OCI-LY1 (cell line): ENCODE measurements at regions not wholly inside any gene's neighbourhood (a gene's known extent, or its start where the extent isn't known, plus 50 kb on each side); places are given as distances from the start of the nearest gene placed in this dataset.

Source experiments
- H2AFZ ChIP-seq: fragments of 200-600 bp; sonication (generic), shearing (Covaris generic); 2 replicates; pipeline ENCODE4 v1.6.0; 2014; ENCODE audit warnings: antibody characterized with exemption, mild to moderate bottlenecking, low read length
- H3F3A ChIP-seq: fragments of 200-600 bp; sonication (generic), shearing (Covaris generic); 2 replicates; pipeline ENCODE4 v1.6.0; 2014; ENCODE audit warnings: mild to moderate bottlenecking, antibody characterized with exemption, low read length, moderate library complexity; ENCODE audit not compliant: insufficient read depth
- H3K27ac ChIP-seq: fragments of 200-600 bp; sonication (generic); 2 replicates; pipeline ENCODE4 v1.5.1; 2014; ENCODE audit warnings: low read length, mixed run types, mild to moderate bottlenecking, low read depth; ENCODE audit not compliant: poor library complexity, severe bottlenecking
- H3K27me3 ChIP-seq: fragments of 200-600 bp; sonication (generic); 2 replicates; pipeline ENCODE4 v1.6.0; 2014; ENCODE audit warnings: antibody characterized with exemption, mild to moderate bottlenecking, low read length, moderate library complexity; ENCODE audit not compliant: insufficient read depth
- H3K36me3 ChIP-seq: fragments of 200-600 bp; sonication (generic); 2 replicates; pipeline ENCODE4 v1.6.1; 2014; ENCODE audit warnings: mild to moderate bottlenecking, antibody characterized with exemption, low read length, moderate library complexity, mixed read lengths; ENCODE audit not compliant: insufficient read depth
- H3K4me1 ChIP-seq: fragments of 200-600 bp; sonication (generic); 2 replicates; pipeline ENCODE4 v1.5.1; 2014; ENCODE audit warnings: mild to moderate bottlenecking, low read length, moderate library complexity; ENCODE audit not compliant: insufficient read depth, severe bottlenecking
- H3K4me2 ChIP-seq: fragments of 200-600 bp; sonication (generic), shearing (Covaris generic); 2 replicates; pipeline ENCODE4 v1.6.1; 2014; ENCODE audit warnings: low read length
- H3K4me3 ChIP-seq: fragments of 200-600 bp; sonication (generic); 2 replicates; pipeline ENCODE4 v1.5.1; 2014; ENCODE audit warnings: low read length, low read depth, mild to moderate bottlenecking, mixed read lengths; ENCODE audit not compliant: poor library complexity, severe bottlenecking
- H3K79me2 ChIP-seq: fragments of 200-600 bp; shearing (Covaris generic); 2 replicates; pipeline ENCODE4 v1.6.1; 2016; ENCODE audit warnings: mixed run types, low read length, mixed read lengths; ENCODE audit not compliant: insufficient read depth
- H3K9ac ChIP-seq: fragments of 200-600 bp; sonication (generic), shearing (Covaris generic); 2 replicates; pipeline ENCODE4 v1.6.1; 2014; ENCODE audit warnings: mild to moderate bottlenecking, low read length, mixed read lengths
- H3K9me2 ChIP-seq: fragments of 200-600 bp; sonication (generic), shearing (Covaris generic); 2 replicates; pipeline ENCODE4 v1.6.1; 2014; ENCODE audit warnings: low read depth, mild to moderate bottlenecking, low read length, mixed read lengths
- H3K9me3 ChIP-seq: fragments of 200-600 bp; shearing (Covaris generic); 2 replicates; pipeline ENCODE4 v1.6.1; 2014; ENCODE audit warnings: low read length, mixed read lengths
- H4K20me1 ChIP-seq: fragments of 200-600 bp; sonication (generic), shearing (Covaris generic); 2 replicates; pipeline ENCODE4 v1.6.0; 2016; ENCODE audit warnings: mild to moderate bottlenecking, low read length; ENCODE audit not compliant: insufficient read depth
- EZH2 ChIP-seq: fragments of 200-600 bp; sonication (generic), shearing (Covaris generic); IDR thresholded peaks from 2 replicates; pipeline ENCODE4 v1.8.0; 2017; ENCODE audit warnings: borderline replicate concordance, mixed run types, mild to moderate bottlenecking, antibody characterized with exemption, low read length, moderate library complexity, mixed read lengths
- TF ChIP-seq, protein P1 (sequence below): fragments of 200-600 bp; sonication (generic), shearing (Covaris generic); IDR thresholded peaks from 2 replicates; pipeline ENCODE4 v1.5.1; 2017; ENCODE audit warnings: mild to moderate bottlenecking, antibody characterized with exemption, low read length, moderate library complexity, mixed read lengths

DNA sequence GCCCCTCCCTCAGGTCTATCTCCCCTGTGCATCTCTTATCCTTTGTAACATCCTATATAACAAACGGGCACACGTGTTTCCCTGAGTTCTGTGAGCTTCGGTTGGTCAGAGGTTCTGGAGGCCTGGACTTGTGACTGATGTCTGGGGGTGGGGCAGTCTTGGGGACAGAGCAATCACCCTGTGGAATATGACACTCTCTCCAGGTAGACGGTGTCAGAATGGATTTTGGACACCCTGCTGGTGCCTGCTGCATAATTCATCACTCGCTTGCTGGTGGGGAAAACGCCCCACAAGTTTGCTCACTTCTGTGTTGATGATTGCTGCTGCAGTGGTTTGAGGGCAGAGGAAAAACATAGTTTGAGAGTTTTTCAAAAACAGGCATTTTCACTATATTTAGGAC is 223.2 kb downstream of the UQCRFS1 start:
- TF ChIP-seq, protein P1, sequence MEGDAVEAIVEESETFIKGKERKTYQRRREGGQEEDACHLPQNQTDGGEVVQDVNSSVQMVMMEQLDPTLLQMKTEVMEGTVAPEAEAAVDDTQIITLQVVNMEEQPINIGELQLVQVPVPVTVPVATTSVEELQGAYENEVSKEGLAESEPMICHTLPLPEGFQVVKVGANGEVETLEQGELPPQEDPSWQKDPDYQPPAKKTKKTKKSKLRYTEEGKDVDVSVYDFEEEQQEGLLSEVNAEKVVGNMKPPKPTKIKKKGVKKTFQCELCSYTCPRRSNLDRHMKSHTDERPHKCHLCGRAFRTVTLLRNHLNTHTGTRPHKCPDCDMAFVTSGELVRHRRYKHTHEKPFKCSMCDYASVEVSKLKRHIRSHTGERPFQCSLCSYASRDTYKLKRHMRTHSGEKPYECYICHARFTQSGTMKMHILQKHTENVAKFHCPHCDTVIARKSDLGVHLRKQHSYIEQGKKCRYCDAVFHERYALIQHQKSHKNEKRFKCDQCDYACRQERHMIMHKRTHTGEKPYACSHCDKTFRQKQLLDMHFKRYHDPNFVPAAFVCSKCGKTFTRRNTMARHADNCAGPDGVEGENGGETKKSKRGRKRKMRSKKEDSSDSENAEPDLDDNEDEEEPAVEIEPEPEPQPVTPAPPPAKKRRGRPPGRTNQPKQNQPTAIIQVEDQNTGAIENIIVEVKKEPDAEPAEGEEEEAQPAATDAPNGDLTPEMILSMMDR: no peak
- no peak for TF ChIP-seq EZH2
- Histone ChIP-seq H2AFZ (no peak overlapping the region), H4K20me1 (no peaks in the 10 kb centered on the region), H3K79me2 (no peaks in the 10 kb centered on the region), H3K4me2 (no peak overlapping the region), H3K4me3 (no peak overlapping the region), H3K9ac (no peak overlapping the region), H3K9me2 (no peaks in the 10 kb centered on the region), H3F3A (no peaks in the 10 kb centered on the region), H3K4me1 (no peaks in the 10 kb centered on the region), H3K9me3 (no peaks in the 10 kb centered on the region; the same call in 1 of the 2 replicates), H3K27me3 (no peaks in the 10 kb centered on the region), H3K36me3 (no peaks in the 10 kb centered on the region), H3K27ac (no peak overlapping the region)

DNA sequence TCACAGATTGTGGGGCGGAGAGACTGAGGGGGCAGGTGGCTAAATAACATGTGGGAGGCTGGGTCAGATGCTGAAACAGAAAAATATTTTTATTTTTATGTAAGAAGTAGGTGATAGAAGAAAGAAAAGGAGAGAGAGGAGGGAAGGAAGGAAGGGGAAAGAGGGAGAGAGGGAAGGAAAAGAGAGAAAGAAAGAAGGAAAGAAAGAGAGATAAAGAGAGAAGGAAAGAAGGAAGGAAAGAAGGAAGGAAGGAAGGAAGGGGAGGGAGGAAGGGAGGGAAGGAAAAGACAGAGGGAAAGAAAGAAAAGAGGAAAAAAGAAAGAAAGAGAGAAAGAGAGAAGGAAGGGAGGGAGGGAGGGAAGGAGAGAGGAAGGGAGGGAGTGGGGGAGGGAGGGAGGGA is 224.9 kb downstream of the UQCRFS1 start:
- no peaks in the 10 kb centered on the region; the same call in 1 of the 2 replicates for H3K9me3 ChIP-seq
- no peaks in the 10 kb centered on the region for H3K79me2 ChIP-seq
- no peaks in the 10 kb centered on the region for H3K4me1 ChIP-seq
- H3K27me3 ChIP-seq: no peaks in the 10 kb centered on the region
- no peak overlapping the region for H3K4me2 ChIP-seq
- H3F3A ChIP-seq: no peaks in the 10 kb centered on the region
- no peaks in the 10 kb centered on the region for H4K20me1 ChIP-seq
- no peak overlapping the region for H3K9ac ChIP-seq
- TF ChIP-seq, protein P1: no peak
- TF ChIP-seq EZH2: no peak
- no peak overlapping the region for H2AFZ ChIP-seq
- H3K4me3 ChIP-seq: no peak overlapping the region
- no peaks in the 10 kb centered on the region for H3K9me2 ChIP-seq
- no peak overlapping the region for H3K27ac ChIP-seq
- H3K36me3 ChIP-seq: no peaks in the 10 kb centered on the region

DNA sequence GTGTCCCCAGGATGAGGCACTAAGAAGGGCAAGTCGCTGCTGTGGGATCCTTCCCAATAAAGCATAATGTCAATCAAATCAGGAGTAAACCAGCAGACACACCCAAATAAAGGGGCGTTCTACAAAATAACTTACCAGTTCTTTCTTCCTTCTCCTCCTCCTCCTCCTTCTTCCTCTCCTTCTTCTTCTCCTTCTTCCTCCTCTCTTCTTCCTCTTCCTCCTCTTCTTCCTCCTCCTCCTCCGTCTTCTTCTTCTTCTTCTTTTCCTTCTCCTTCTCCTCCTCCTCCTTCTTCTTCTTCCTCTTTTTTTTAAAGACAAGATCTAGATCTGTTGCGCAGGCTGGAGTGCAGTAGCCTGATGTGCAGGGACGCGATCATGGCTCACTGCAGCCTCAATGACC is 225.8 kb downstream of the UQCRFS1 start:
- H3K36me3 ChIP-seq: no peaks in the 10 kb centered on the region
- H3K4me1 ChIP-seq: no peaks in the 10 kb centered on the region
- H3K27me3 ChIP-seq: no peaks in the 10 kb centered on the region
- no peaks in the 10 kb centered on the region for H3K9me2 ChIP-seq
- no peak overlapping the region for H3K27ac ChIP-seq
- no peak overlapping the region for H3K4me3 ChIP-seq
- no peaks in the 10 kb centered on the region for H3F3A ChIP-seq
- no peaks in the 10 kb centered on the region for H3K79me2 ChIP-seq
- TF ChIP-seq, protein P1: no peak
- no peak for TF ChIP-seq EZH2
- no peaks in the 10 kb centered on the region for H3K9me3 ChIP-seq
- no peaks in the 10 kb centered on the region for H4K20me1 ChIP-seq
- H3K4me2 ChIP-seq: no peak overlapping the region
- H3K9ac ChIP-seq: no peak overlapping the region
- H2AFZ ChIP-seq: no peak overlapping the region
